CD4-positive, alpha-beta T cell (primary cell): ENCODE measurements at regions not wholly inside any gene's neighbourhood (a gene's known extent, or its start where the extent isn't known, plus 50 kb on each side); places are given as distances from the start of the nearest gene placed in this dataset.

Source experiments
- ATAC-seq: fragments of 200-7000 bp; cut with Tn5 transposase; one replicate; pipeline ENCODE4 v1.10.0; 2022; ENCODE audit warnings: mild to moderate bottlenecking; ENCODE audit not compliant: poor library complexity
- CTCF ChIA-PET: fragments of 350-600 bp; sonication (Branson Sonifier 250); formaldehyde crosslinking; loops from one replicate; lab custom pipeline; 2021; ENCODE audit warnings: antibody characterized with exemption, inconsistent platforms; lab: Charles Lee
- POLR2A ChIA-PET: fragments of 350-600 bp; sonication (Branson Sonifier 250); formaldehyde crosslinking; loops from one replicate; lab custom pipeline; 2021; ENCODE audit warnings: antibody characterized with exemption, inconsistent platforms; lab: Charles Lee
- DNase-seq, 14 experiments: peaks; one replicate each; pipeline ENCODE4 v3.0.0-alpha.2; 2013 to 2020; ENCODE audit warnings: mixed read lengths in 2 of 14
- H3K27ac ChIP-seq, 2 donors: one replicate each; pipeline versions ENCODE4 v1.5.1 to v1.7.0; 2013; ENCODE audit warnings: low read length in 2 of 2, low read depth in 1 of 2, mild to moderate bottlenecking in 1 of 2
- H3K27me3 ChIP-seq, 2 experiments: 1 replicate in 1 of 2; 2 replicates in 1 of 2; pipeline versions ENCODE4 v1.6.1 to v1.7.0; 2013; ENCODE audit warnings: low read length in 2 of 2, control low read depth in 1 of 2, mild to moderate bottlenecking in 1 of 2, moderate library complexity in 1 of 2; ENCODE audit not compliant: insufficient read depth in 2 of 2, control insufficient read depth in 1 of 2
- H3K36me3 ChIP-seq: one replicate; pipeline ENCODE4 v1.6.1; 2013; ENCODE audit warnings: low read length, control low read depth; ENCODE audit not compliant: insufficient read depth
- H3K4me1 ChIP-seq: one replicate; pipeline ENCODE4 v1.6.1; 2013; ENCODE audit warnings: low read length, control low read depth; ENCODE audit not compliant: insufficient read depth
- H3K4me3 ChIP-seq: one replicate; pipeline ENCODE4 v1.5.1; 2013; ENCODE audit warnings: mild to moderate bottlenecking, low read length, moderate library complexity
- H3K9me3 ChIP-seq, 2 experiments: 1 replicate in 1 of 2; 2 replicates in 1 of 2; pipeline versions ENCODE4 v1.6.1 to v1.7.0; 2013; ENCODE audit warnings: low read length in 2 of 2, mild to moderate bottlenecking in 2 of 2, control low read depth in 1 of 2, moderate library complexity in 1 of 2; ENCODE audit not compliant: control insufficient read depth in 1 of 2, insufficient read depth in 1 of 2
- H3K27ac Mint-ChIP-seq: one replicate; pipeline ENCODE4 v1.8.0; 2020; ENCODE audit warnings: mixed read lengths
- H3K27me3 Mint-ChIP-seq: one replicate; pipeline ENCODE4 v1.8.0; 2021; ENCODE audit warnings: mixed read lengths
- H3K36me3 Mint-ChIP-seq: one replicate; pipeline ENCODE4 v1.8.0; 2021; ENCODE audit warnings: low read depth, mixed read lengths
- H3K4me1 Mint-ChIP-seq: one replicate; pipeline ENCODE4 v1.8.0; 2021; ENCODE audit warnings: low read depth, mixed read lengths
- H3K4me3 Mint-ChIP-seq: one replicate; pipeline ENCODE4 v1.8.0; 2020; ENCODE audit warnings: mild to moderate bottlenecking, mixed read lengths
- H3K9me3 Mint-ChIP-seq: one replicate; pipeline ENCODE4 v1.8.0; 2020; ENCODE audit warnings: mixed read lengths
- CTCF ChIP-seq: fragments of 200-600 bp; IDR thresholded peaks from one replicate; pipeline ENCODE4 v1.8.0; 2022; ENCODE audit warnings: antibody characterized with exemption, mild to moderate bottlenecking
- intact Hi-C, 2 experiments: fragments of 100-400 bp; cut with DNase I in 1 of 2; cut with micrococcal nuclease in 1 of 2; formaldehyde crosslinking; loops; one replicate each; pipeline versions ENCODE4 v1.15.1 to v1.9.0; 2023 to 2025; cut with DNase I, micrococcal nuclease

- Histone ChIP-seq H3K9me3 (no peaks in the 10 kb centered on the region), H3K4me3 (no peak overlapping the region), H3K27ac (no peak overlapping the region), H3K27me3 (peaks cover 6 to 14% of the 10 kb centered on the region in 2 experiments), H3K36me3 (no peaks in the 10 kb centered on the region), H3K4me1 (no peaks in the 10 kb centered on the region)
- H3K9me3 Mint-ChIP-seq = no peaks in the 10 kb centered on the region
- peaks cover 49% of the 10 kb centered on the region for H3K27me3 Mint-ChIP-seq
- intact Hi-C loops = no loop called here
- no peak overlapping the region for H3K27ac Mint-ChIP-seq
- POLR2A ChIA-PET = no interaction called here
- no peaks in the 10 kb centered on the region for H3K36me3 Mint-ChIP-seq
- CTCF ChIA-PET = interaction anchor here (0.7 kb wide), 1 partner anchor 51 kb away, joined by 3 read pairs; no protein-coding TSS in a partner anchor
- no peak overlapping the region for H3K4me3 Mint-ChIP-seq
- DNase-seq (no peak), ATAC-seq (no peak)
- no peaks in the 10 kb centered on the region for H3K4me1 Mint-ChIP-seq
- no peak for TF ChIP-seq CTCF
Observed at GRCh38 chr3:184505076-184505878, 56.3 kb upstream of the EPHB3 start.

GRCh38 chr3:184506561-184506991 lies 55.0 kb upstream of the EPHB3 start:
- no peak overlapping the region for H3K27ac Mint-ChIP-seq
- H3K4me3 ChIP-seq = no peak overlapping the region
- intact Hi-C loops = no loop called here
- no peaks in the 10 kb centered on the region for H3K4me1 Mint-ChIP-seq
- H3K36me3 Mint-ChIP-seq = no peaks in the 10 kb centered on the region
- no peak overlapping the region for H3K27ac ChIP-seq
- DNase-seq (no peak), ATAC-seq (no peak)
- peaks cover 17 to 22% of the 10 kb centered on the region in 2 experiments for H3K27me3 ChIP-seq
- H3K4me1 ChIP-seq = no peaks in the 10 kb centered on the region
- no peaks in the 10 kb centered on the region for H3K36me3 ChIP-seq
- CTCF ChIA-PET = no interaction called here
- no peaks in the 10 kb centered on the region for H3K9me3 Mint-ChIP-seq
- POLR2A ChIA-PET = no interaction called here
- no peak overlapping the region for H3K4me3 Mint-ChIP-seq
- TF ChIP-seq CTCF = no peak
- H3K9me3 ChIP-seq = no peaks in the 10 kb centered on the region
- peaks cover 54% of the 10 kb centered on the region for H3K27me3 Mint-ChIP-seq

- intact Hi-C loops = no loop called here
- POLR2A ChIA-PET = no interaction called here
- CTCF ChIA-PET = no interaction called here
- Mint-ChIP-seq H3K4me1 (peaks cover 2% of the 10 kb centered on the region), H3K36me3 (no peaks in the 10 kb centered on the region), H3K9me3 (no peaks in the 10 kb centered on the region), H3K4me3 (no peak overlapping the region), H3K27me3 (peaks cover 67% of the 10 kb centered on the region), H3K27ac (no peak overlapping the region)
- peaks cover 0 to 5% of the 10 kb centered on the region in 2 experiments for H3K9me3 ChIP-seq
- no peak overlapping the region for H3K4me3 ChIP-seq
- H3K4me1 ChIP-seq = peaks cover 10% of the 10 kb centered on the region
- TF ChIP-seq CTCF = no peak
- no peaks in the 10 kb centered on the region for H3K36me3 ChIP-seq
- ATAC-seq (no peak), DNase-seq (no peak)
- H3K27ac ChIP-seq = no peak overlapping the region
- peaks cover 30 to 38% of the 10 kb centered on the region in 2 experiments for H3K27me3 ChIP-seq
Observed at GRCh38 chr3:184508938-184509337, 52.6 kb upstream of the EPHB3 start.
